WI38 (cell line): ENCODE measurements at regions not wholly inside any gene's neighbourhood (a gene's known extent, or its start where the extent isn't known, plus 50 kb on each side); places are given as distances from the start of the nearest gene placed in this dataset.

ENCODE experiments used
- H3K4me3 ChIP-seq: 2 replicates; pipeline ENCODE4 v1.5.1; 2011; ENCODE audit warnings: low read depth, mild to moderate bottlenecking, control low read depth, low read length
- CTCF ChIP-seq: IDR thresholded peaks from 2 replicates; pipeline ENCODE4 v1.5.1; 2012; ENCODE audit warnings: low read depth, mild to moderate bottlenecking, control low read depth, low read length

GRCh38 chr2:120480903-120481445 is 135.0 kb downstream of the INHBB start:
- no peak overlapping the region for H3K4me3 ChIP-seq
- TF ChIP-seq CTCF = no peak

- no peak for TF ChIP-seq CTCF
- H3K4me3 ChIP-seq = no peak overlapping the region
Observed at GRCh38 chr2:120481446-120482194, 135.7 kb downstream of the INHBB start.

- no peak overlapping the region for H3K4me3 ChIP-seq
- no peak for TF ChIP-seq CTCF
Observed at GRCh38 chr2:120482334-120482733, 136.4 kb downstream of the INHBB start.

- TF ChIP-seq CTCF = no peak
Observed at GRCh38 chr2:120483355-120483754, 137.4 kb downstream of the INHBB start.

GRCh38 chr2:120485096-120485495 is 139.2 kb downstream of the INHBB start:
- no peak overlapping the region for H3K4me3 ChIP-seq
- TF ChIP-seq CTCF = no peak

More at GRCh38 chr2:120483355-120483754, 137.4 kb downstream of the INHBB start:
- H3K4me3 ChIP-seq = no peak overlapping the region

GRCh38 chr2:120486441-120486840 is 140.5 kb downstream of the INHBB start:
- TF ChIP-seq CTCF = no peak
- no peak overlapping the region for H3K4me3 ChIP-seq

- H3K4me3 ChIP-seq = no peak overlapping the region
- TF ChIP-seq CTCF = no peak
Observed at GRCh38 chr2:120486946-120487345, 141.0 kb downstream of the INHBB start.
